Hematopoietic multipotent progenitor cell treated with erythropoietin and hydrocortisone succinate and interleukin-3 and kit ligand, for 17 days (in vitro differentiated cells): ENCODE measurements at regions not wholly inside any gene's neighbourhood (a gene's known extent, or its start where the extent isn't known, plus 50 kb on each side); places are given as distances from the start of the nearest gene placed in this dataset.

Experiments used
- DNase-seq: peaks from one replicate; pipeline ENCODE4 v3.0.0-alpha.2; 2015; ENCODE audit warnings: low spot score

DNA sequence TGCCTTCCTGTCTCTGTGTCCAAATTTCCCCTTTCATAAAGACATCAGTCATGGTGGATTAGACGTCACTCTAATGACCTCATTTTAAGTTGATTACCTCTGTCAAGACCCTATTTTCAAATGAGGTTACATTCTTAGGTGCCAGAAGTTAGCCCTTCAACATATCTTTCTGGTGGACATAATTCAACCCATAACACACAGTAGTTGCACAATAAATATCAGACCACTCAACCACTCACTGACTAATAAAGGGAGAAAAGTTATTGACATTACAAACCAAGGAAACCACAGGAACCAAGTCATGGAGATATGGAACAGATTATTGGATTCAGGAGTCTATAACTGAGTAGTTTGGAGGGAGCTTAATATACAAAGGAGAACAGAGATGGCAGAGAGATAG lies 377.4 kb upstream of the ACVR2A start:
- DNase-seq, result no peak

DNA sequence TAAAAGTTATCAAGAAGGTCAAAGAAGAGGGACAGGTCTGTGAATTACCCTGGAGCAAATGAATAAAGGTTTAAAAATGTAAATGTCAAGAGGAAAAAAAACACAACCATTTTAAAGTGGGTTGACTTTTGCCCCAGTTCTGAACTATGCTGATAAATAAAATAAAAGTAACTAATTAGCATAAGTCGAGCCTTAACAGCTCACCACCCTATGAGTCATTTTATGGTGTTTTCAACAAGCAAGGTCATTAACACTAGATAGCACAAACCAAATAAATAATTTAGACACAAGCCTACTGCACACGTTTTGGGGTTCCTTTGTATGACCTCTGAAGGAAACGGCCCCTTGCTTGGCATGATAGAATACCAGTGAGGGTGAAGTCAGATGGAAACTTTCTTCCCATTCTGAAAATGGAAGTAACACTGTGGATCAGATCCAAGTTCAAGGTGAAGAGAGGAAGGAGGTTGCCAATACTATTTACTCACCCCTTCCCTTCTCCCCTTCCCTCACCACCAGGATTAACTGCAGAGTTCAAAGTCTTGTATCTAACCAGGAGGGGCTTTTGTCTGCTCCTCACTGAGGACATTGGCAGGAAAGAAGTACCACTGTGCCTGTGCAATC lies 380.0 kb upstream of the ACVR2A start:
- no peak for DNase-seq

- DNase-seq, result no peak
These were observed 380.8 kb upstream of the ACVR2A start for GRCh38 chr2:147463881-147464520.

GRCh38 chr2:147460155-147460554 lies 384.7 kb upstream of the ACVR2A start:
- no peak for DNase-seq

DNA sequence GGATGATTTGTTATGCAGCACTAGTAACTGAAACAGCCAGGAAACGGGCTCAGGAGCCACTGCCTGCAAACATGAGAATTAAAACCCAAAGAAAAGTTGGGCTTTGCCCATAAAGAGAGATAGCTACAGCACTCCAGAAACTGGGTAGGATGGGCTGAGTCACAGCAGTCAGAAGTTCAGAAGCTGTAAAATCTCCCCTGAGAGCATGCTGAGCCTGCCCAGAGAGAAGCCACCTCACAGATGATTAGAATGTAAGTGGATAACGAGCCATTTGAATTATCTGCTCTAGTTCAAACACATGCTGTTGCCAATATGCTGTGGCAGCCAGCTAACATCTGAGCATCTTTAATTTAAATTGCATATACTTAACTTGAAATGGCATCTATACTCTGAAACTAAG lies 388.1 kb upstream of the ACVR2A start:
- DNase-seq, result no peak

DNA sequence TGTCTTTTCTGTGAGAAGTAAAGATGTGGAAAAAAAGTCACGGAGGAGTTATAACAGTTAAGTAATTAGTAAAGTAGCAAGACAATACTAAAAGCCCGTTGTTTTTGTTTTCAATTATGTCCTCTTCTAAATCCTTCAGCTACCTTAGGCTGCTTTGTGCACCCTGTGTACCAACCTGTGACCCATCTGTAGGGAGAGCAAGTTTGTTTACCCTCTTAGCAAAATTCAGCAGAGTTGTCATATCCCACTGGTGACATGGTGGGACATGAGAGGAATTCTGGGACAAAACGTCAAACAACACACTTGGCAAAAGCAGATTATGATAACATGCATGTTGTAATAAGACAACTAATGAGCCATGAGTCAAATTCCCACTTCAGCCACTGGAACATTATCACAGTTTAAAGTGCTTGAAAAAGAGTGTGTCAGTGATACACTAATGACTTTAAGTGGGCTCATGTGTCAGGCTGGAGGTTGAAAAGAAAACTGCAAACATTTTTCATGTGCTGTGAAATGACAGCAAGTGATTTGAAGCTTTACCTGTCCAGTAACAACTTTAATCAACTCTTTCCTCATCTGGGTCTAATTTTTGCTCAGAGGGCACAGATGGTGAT lies 392.8 kb upstream of the ACVR2A start:
- no peak for DNase-seq

DNA sequence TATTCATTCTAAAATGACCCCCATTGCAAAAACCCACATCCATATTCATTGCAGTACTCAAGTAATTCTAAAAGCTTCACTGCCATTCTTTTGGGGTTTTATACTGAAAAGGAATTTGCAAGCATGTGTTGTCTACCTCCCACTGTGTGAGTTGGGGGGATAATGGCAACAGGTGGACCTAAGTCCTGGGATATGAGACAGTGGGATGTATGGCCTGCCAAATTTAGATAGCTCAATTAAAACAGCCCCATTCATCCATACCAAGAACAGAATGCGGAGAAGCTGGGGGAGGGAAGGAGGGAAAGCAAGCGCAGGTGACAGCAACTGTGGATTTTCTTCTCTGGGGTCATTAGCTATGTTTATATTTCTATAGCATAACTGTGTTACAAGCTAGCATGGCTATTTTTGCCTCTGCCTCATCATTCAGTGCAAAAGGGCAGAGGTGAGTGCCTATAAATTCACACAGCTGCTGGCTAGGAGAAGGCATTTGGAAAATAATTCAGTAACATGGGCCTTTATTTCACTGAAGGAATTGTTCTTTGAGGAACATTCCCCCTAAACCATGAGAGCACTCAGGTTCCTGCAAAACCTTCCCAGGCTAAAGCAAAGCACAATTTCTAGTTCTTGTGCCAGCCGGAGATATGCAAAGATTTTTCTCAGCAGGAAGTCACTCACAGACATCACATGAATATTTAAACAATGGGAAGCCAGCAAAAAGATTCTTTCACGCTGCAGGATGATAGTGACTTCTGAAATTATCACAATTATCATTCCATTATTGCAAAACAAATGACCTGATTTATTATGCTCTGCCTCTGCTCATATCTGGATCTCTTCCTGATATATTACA lies 393.9 kb upstream of the ACVR2A start:
- no peak for DNase-seq

- DNase-seq, result no peak
These were observed 395.4 kb upstream of the ACVR2A start for GRCh38 chr2:147449323-147449991.

- DNase-seq, result no peak
These were observed 402.0 kb upstream of the ACVR2A start for GRCh38 chr2:147442816-147443215.

DNA sequence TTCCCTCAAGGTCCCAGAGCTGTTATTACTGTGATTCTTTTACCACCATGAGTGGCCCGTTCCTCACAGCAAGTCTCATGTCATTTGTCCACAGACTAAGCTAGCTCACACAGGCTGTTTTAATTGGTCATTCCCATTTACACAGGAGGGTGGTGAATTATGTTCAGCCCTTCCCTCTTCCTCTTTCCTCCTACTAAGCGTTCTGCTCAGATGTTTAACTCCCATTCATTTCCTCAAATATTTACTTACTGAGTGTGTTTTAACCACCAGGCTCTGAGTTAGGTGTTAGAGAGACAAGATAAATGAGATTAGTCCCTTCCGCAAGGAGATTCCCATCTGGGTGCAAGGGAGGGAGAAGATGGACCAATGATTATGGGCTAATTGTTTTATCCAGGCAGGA lies 403.6 kb upstream of the ACVR2A start:
- DNase-seq, result no peak

GRCh38 chr2:147440734-147441133 lies 404.1 kb upstream of the ACVR2A start:
- no peak for DNase-seq

- no peak for DNase-seq
These were observed 404.8 kb upstream of the ACVR2A start for GRCh38 chr2:147439986-147440385.

DNA sequence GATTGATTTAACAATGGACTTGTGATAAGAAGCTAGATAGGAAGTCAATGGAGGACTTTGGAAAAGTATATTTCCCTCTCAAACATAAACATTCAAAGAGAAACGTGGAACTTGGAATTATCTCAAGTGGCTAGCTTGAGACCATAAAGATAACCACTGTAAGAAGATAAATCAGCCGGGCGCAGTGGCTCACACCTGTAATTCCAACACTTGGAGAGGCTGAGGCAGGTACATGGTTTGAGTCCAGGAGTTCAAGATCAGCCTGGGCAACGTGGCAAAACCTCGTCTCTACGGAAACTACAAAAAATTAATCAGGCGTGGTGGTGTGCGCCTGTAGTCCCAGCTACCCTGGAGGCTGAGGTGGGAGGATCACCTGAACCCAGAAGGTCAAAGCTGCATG lies 405.9 kb upstream of the ACVR2A start:
- DNase-seq, result no peak

GRCh38 chr2:147433822-147434221 lies 411.0 kb upstream of the ACVR2A start:
- DNase-seq, result no peak

GRCh38 chr2:147430408-147430807 lies 414.4 kb upstream of the ACVR2A start:
- DNase-seq, result no peak

DNA sequence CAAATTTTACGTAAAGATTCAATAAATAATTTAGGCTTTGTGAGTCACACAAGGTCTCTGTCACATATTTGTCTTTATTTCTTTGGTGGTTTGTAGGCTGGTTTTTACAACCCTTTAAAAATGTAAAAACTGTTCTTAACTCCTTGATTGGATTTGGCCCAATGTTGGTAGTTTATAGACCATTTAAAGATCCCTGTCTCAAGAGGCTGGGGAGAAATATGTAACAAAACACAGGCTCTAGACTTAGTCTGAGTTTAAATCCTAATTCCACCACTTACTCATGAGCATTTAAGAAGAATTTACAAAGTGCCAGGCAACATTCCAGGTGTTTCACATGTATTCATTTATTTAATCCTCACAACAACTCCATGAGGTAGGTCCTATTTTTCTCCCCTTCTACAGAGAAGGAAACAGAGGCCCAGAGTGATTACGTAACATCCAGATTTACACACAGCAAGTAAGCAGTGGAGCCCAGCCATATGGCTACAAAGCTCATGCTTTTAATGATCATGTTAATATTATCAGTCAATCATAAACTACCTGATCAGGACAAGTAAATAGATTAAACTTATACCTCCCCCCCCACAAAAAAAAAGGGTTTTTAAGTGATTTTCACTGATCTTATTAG lies 416.6 kb upstream of the ACVR2A start:
- no peak for DNase-seq

GRCh38 chr2:147425437-147426029 lies 419.3 kb upstream of the ACVR2A start:
- no peak for DNase-seq

DNA sequence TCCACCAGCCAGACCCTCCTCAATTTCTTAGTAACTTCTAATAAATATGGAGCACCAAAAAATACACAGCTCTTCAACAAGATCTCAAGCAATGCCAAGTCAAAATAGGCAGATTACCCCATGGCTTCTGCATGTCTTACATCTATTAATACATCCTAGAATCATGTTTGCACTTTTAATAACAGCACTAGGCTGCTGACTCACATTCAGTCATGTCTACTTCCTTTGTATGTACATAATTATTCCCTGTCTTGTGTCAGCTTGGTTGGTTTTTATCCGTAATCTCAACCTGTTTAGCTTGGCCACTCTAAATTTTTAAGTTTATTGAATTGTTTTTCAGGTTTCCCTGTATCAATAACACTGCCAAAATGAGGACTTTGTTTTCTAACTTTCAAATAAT lies 420.1 kb upstream of the ACVR2A start:
- no peak for DNase-seq

DNA sequence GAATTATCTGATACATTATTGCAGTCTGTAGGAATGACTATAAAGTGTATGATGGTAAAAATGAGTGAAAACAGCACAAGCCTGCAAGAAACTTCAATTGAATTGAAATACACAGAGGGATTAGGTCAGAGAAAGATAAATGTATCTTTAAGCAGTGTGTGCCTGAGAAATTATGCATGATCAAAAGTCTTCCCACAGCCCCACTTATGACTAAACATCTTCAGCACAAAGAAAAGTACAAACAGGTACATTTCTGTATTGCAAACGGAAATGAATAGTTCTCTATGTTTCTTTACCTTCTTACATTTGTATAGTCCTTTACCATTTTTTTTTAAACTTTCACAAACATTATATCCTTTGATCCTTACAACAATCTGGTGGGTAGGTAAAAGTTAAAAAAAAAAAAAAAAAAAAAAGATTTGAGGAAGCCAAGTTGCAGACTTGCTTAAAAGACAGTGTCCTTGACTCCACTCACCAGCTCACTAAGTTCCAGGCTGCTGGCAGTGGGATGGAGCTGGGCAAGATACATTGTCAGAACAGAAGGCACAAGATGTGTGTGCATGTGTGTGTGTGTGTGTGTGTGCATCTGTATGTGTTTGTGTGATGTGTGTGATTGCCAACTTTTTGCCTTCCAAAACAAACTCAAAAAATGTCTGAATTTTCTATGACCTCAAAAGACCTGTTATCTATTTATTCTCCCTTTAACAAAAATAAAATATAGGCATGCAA lies 423.7 kb upstream of the ACVR2A start:
- DNase-seq, result no peak

- no peak for DNase-seq
These were observed 424.3 kb upstream of the ACVR2A start for GRCh38 chr2:147420517-147420916.

DNA sequence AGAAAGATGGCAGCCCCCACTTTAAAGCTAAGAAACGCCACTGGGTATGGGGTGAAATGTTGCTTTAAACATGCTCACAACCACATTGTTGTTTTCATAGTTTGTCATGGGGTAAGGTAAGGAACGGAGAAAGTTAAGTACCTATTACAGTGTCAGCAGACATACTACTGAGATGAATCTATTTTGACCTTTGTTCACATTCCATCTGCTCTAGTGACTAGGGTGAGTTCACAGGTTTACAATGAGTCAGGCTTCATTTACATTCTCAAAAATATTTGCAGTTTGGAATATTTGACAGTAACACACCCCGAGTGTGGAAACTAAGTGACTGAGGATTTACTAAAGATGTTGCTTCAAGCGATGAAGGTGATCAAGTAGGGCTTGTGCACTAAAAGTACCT lies 428.7 kb upstream of the ACVR2A start:
- no peak for DNase-seq
